ENCODE measurements at regions not wholly inside any gene's neighbourhood (a gene's known extent, or its start where the extent isn't known, plus 50 kb on each side); places are given as distances from the start of the nearest gene placed in this dataset.

DNA sequence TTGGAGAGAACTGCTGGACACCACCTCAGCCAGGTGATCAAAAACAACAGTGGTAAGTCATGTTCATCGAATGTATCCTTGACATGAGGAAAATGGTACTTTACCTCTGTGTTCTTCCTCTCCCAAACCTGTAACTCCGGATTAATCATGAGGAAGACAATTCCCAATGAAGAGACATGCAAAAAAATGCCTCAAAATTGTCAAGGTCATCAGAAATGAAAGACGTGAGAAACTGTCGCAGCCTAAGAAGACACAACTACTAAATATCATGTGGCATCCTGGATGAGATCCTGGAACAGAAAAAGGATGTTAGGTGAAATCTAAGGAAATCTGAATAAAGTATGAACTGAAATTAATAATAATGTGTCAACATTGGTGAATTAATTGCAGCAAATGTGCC, 178.4 kb downstream of the LACC1 start:
- peaks cover 0 to 6% (median 0%) of the 10 kb centered on the region in 10 experiments; a peak in 5 of 20 replicates for H3K4me1 ChIP-seq
- no peak overlapping the region for H3K4me3 ChIP-seq
- H3K9ac ChIP-seq: no peak overlapping the region
- H3K9me3 ChIP-seq (replicated peaks in 1 of 11): no peaks in the 10 kb centered on the region
- H3K4me2 ChIP-seq: no peak overlapping the region
- H3K36me3 ChIP-seq: no peaks in the 10 kb centered on the region
- H3K27me3 ChIP-seq: no peaks in the 10 kb centered on the region
- no peaks in the 10 kb centered on the region for H4K20me1 ChIP-seq
- no peak for TF ChIP-seq Cebpa-rat (IDR thresholded peaks at IDR 0.05)
- H3K27ac ChIP-seq: no peak overlapping the region

DNA sequence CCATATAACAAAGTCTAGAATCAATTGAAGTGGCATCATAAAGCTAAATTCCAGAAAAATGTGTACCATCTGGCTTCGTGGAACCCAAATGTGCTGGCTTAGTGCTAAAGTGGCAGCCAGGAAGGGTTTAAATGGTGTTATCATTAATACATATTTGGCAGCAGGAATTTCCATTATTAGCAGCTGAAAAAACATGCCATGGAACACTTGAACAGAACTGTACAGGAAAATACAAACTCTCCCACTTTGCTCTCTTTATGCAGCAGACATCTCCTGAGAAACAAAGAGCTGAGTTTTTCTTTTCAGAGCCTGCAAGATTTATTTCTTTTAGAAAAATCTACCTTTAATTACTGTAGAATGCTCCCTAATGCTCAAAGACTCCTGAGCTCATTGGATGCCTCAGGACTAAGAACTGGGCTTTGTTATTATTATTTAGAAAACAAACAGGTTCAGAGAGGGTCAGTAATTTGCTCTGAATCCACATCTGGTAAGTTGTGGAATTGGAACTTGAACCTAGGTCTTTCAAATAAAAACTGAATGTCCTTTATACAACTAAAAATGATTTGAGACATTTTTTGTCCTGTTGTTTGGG, 179.0 kb downstream of the LACC1 start:
- Histone ChIP-seq H3K27me3 (no peaks in the 10 kb centered on the region), H4K20me1 (no peaks in the 10 kb centered on the region), H3K4me3 (no peak overlapping the region), H3K9me3 (replicated peaks in 1 of 11) (no peaks in the 10 kb centered on the region), H3K9ac (no peak overlapping the region), H3K36me3 (no peaks in the 10 kb centered on the region), H3K4me2 (no peak overlapping the region), H3K27ac (no peak overlapping the region), H3K4me1 (peaks cover 0 to 6% (median 0%) of the 10 kb centered on the region in 10 experiments; a peak in 1 of 20 replicates)
- TF ChIP-seq Cebpa-rat (IDR thresholded peaks at IDR 0.05): no peak

DNA sequence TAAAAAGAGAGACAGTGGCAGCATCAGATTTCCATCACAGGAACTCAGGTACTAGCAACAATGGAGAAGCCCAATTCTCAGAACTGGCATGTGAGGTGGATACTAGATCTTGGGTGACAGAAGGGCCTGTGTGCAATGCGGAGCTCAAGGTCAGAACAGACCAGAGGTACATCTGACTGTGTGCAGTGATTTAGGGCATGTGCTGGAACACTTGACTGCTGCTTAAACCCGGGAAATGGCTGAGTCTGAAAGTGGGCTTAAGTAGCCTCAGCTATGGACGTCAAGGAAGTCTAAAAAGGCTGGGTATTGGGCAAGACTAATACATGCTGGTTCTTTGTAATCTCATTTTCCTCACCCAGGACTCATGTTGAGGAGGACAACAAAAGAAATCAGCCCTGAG, 182.2 kb downstream of the LACC1 start:
- H4K20me1 ChIP-seq: no peaks in the 10 kb centered on the region
- H3K4me1 ChIP-seq: no peaks in the 10 kb centered on the region
- H3K4me3 ChIP-seq: no peak overlapping the region
- no peaks in the 10 kb centered on the region for H3K9me3 ChIP-seq (replicated peaks in 1 of 11)
- H3K27me3 ChIP-seq: no peaks in the 10 kb centered on the region
- H3K36me3 ChIP-seq: no peaks in the 10 kb centered on the region
- no peak for TF ChIP-seq Cebpa-rat (IDR thresholded peaks at IDR 0.05)
- no peak overlapping the region for H3K27ac ChIP-seq
- no peak overlapping the region for H3K4me2 ChIP-seq
- no peak overlapping the region for H3K9ac ChIP-seq

DNA sequence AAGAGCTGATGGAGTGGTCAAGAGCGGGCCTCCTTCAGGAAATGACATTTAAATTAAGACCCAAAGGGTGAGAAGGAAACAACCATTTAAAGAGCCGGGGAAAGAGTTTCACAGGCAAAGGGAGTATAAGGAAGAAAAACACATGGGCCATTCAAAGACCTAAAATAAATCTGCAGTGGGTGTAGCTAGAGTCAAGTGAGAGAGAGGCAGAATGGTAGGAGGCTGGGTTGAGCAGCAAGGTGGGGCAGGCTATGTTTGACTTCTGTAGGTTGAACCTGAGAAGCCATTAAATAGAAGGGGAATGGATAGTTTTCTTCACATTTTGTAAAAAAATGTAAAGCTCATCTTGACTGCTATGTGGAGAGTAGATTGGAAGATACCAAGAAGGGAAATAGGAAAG, 183.8 kb downstream of the LACC1 start:
- no peaks in the 10 kb centered on the region for H3K9me3 ChIP-seq (replicated peaks in 1 of 11)
- no peaks in the 10 kb centered on the region for H3K27me3 ChIP-seq
- H3K36me3 ChIP-seq: no peaks in the 10 kb centered on the region
- H3K4me2 ChIP-seq: no peak overlapping the region
- no peak for TF ChIP-seq Cebpa-rat (IDR thresholded peaks at IDR 0.05)
- H3K4me3 ChIP-seq: no peak overlapping the region
- no peaks in the 10 kb centered on the region for H4K20me1 ChIP-seq
- no peak overlapping the region for H3K9ac ChIP-seq
- no peaks in the 10 kb centered on the region for H3K4me1 ChIP-seq
- H3K27ac ChIP-seq: no peak overlapping the region

DNA sequence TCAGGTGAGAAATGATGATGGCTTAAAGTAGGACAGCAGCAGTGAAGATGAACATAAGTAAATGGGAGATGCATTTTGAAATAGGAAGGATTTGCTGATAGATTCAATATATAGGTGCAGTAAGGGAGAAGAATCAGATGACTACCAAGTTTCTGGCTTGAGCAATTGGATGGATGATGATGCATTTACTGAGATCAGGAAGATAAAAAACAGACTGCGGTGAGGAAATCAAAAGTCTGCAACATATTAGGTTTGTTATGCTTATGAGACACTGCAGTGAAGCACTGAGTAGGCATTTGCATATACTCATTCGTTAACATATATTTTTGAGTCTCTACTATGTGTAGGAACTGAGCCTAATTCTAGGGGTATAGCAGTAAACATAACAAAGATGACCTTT, 184.2 kb downstream of the LACC1 start:
- H3K27ac ChIP-seq: no peak overlapping the region
- H3K27me3 ChIP-seq: no peaks in the 10 kb centered on the region
- H3K36me3 ChIP-seq: no peaks in the 10 kb centered on the region
- no peak overlapping the region for H3K4me3 ChIP-seq
- H3K9ac ChIP-seq: no peak overlapping the region
- no peaks in the 10 kb centered on the region for H3K9me3 ChIP-seq (replicated peaks in 1 of 11)
- H3K4me2 ChIP-seq: no peak overlapping the region
- no peak for TF ChIP-seq Cebpa-rat (IDR thresholded peaks at IDR 0.05)
- no peaks in the 10 kb centered on the region for H4K20me1 ChIP-seq
- H3K4me1 ChIP-seq: no peaks in the 10 kb centered on the region

DNA sequence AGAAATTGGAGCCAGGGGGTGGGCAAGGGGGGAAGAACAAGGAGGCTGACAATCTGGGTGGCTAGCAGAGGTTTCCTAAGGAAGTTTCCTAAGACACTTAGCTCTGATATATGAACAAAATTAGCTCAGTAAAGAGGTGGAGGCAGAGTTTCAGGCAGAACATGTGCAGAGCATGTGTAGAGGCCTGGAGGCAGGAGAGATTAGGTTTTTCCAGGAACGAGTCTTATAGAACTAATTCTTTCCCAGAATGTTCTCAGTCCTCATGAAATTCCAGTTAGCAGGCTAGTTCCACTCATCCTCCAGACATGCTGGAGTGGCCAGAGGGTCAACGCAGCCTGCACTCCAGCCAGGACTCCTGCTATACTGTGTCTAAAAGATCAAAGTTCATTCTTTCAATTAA, 184.7 kb downstream of the LACC1 start:
- H3K27ac ChIP-seq: no peak overlapping the region
- no peaks in the 10 kb centered on the region for H3K27me3 ChIP-seq
- H3K36me3 ChIP-seq: no peaks in the 10 kb centered on the region
- no peaks in the 10 kb centered on the region for H3K9me3 ChIP-seq (replicated peaks in 1 of 11)
- no peak overlapping the region for H3K4me3 ChIP-seq
- H4K20me1 ChIP-seq: no peaks in the 10 kb centered on the region
- no peak overlapping the region for H3K4me2 ChIP-seq
- TF ChIP-seq Cebpa-rat (IDR thresholded peaks at IDR 0.05): no peak
- H3K9ac ChIP-seq: no peak overlapping the region
- no peaks in the 10 kb centered on the region for H3K4me1 ChIP-seq

DNA sequence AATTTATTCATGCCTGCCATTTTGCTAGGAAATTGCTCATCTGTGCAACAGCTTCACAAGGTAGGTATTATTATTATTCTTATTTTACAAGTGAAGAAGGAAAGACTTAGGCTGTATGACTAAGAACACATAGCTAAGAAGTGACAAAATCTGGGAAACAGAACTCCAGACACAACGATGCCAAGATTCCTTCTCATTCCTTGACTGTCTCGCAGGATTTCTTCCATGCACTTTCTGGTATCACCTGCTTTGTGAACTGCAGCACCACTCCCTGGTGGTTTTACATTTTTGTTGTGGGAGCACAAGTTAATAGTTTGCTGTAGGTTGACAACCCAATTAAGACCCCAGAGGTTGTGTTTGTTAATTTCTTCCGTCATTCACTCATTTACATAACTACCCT, 188.5 kb downstream of the LACC1 start:
- Histone ChIP-seq H3K27ac (no peak overlapping the region), H3K9ac (no peak overlapping the region), H3K36me3 (no peaks in the 10 kb centered on the region), H3K4me2 (no peak overlapping the region), H3K9me3 (replicated peaks in 1 of 11) (peaks cover 0 to 20% (median 12%) of the 10 kb centered on the region in 11 experiments; a peak in 14 of 22 replicates), H4K20me1 (no peaks in the 10 kb centered on the region), H3K4me3 (no peak overlapping the region), H3K27me3 (no peaks in the 10 kb centered on the region), H3K4me1 (no peaks in the 10 kb centered on the region)
- TF ChIP-seq Cebpa-rat (IDR thresholded peaks at IDR 0.05): no peak

DNA sequence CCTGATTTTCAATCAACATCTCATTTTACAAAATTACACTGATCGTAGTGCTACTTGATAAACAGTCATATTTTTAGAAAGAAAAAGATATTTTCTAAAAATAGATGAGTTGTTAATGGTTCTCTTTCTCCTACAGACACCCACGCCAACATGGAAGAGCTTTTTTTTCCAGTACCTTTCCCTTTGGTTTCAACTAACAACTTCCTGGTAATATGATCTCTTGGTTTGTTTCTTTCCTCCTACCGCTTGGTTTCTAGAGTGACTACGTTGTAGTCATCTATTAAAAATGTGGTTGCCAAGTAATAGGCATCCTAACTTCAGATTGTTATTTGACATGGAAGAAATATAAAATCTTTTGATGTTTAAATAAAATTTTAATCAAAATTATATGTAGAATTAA, 189.0 kb downstream of the LACC1 start:
- Histone ChIP-seq H3K9me3 (replicated peaks in 1 of 11) (peaks cover 0 to 20% (median 12%) of the 10 kb centered on the region in 11 experiments; a peak in 14 of 22 replicates), H3K9ac (no peak overlapping the region), H3K4me2 (no peak overlapping the region), H4K20me1 (no peaks in the 10 kb centered on the region), H3K27ac (no peak overlapping the region), H3K4me1 (no peaks in the 10 kb centered on the region), H3K27me3 (no peaks in the 10 kb centered on the region), H3K36me3 (no peaks in the 10 kb centered on the region), H3K4me3 (no peak overlapping the region)
- TF ChIP-seq Cebpa-rat (IDR thresholded peaks at IDR 0.05): no peak

DNA sequence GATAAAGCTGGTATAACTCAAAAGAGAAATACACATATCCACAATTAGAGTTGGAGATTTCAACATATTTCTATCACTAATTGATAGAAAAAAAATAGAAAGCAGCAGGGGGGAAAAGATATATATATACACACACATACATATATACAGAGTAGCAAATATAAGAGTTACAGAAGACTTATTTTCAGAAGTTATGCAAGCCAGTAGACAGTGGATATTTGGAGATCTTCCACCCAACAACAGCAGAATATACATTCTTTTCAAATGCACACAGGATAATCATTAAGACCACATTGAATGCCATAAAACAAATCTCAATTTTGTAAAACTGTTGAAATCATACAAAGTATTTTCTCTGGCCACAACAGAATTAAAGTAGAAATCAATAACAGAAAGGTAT, 192.8 kb downstream of the LACC1 start:
- TF ChIP-seq Cebpa-rat (IDR thresholded peaks at IDR 0.05): no peak
- H3K9me3 ChIP-seq (replicated peaks in 1 of 11): peaks cover 0 to 20% (median 12%) of the 10 kb centered on the region in 11 experiments; a peak in 14 of 22 replicates

DNA sequence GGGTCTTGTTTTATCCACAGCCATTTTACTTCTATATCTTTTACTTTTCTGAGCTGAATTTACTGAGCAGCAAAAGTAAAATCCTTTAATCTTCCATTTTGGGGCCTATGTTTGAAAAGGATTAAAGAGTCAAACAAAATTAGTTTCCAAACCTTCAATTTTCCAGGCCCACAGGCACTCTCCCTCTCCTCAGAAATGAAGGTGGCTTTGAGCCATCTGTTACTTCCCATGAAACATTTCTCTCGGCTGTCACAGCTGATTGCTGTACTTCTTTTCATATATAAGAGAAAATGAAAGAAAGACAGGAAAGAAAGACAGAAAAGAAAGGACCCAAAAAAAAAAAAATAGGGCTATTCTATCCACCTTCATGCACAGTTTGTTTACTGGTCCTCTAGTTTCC, 194.9 kb downstream of the LACC1 start:
- H3K9ac ChIP-seq: no peak overlapping the region
- no peak for TF ChIP-seq Cebpa-rat (IDR thresholded peaks at IDR 0.05)
- H3K27me3 ChIP-seq: no peaks in the 10 kb centered on the region
- no peak overlapping the region for H3K4me2 ChIP-seq
- peaks cover 0 to 20% (median 12%) of the 10 kb centered on the region in 11 experiments; a peak in 14 of 22 replicates for H3K9me3 ChIP-seq (replicated peaks in 1 of 11)
- no peaks in the 10 kb centered on the region for H4K20me1 ChIP-seq
- H3K27ac ChIP-seq: no peak overlapping the region
- no peaks in the 10 kb centered on the region for H3K36me3 ChIP-seq
- H3K4me3 ChIP-seq: no peak overlapping the region
- H3K4me1 ChIP-seq: no peaks in the 10 kb centered on the region

More for the DNA sequence above, 192.8 kb downstream of the LACC1 start:
- Histone ChIP-seq H3K4me3 (no peak overlapping the region), H3K27me3 (no peaks in the 10 kb centered on the region), H3K4me2 (no peak overlapping the region), H3K27ac (no peak overlapping the region), H3K4me1 (no peaks in the 10 kb centered on the region), H3K9ac (no peak overlapping the region), H4K20me1 (no peaks in the 10 kb centered on the region), H3K36me3 (no peaks in the 10 kb centered on the region)
